IMR-90 (cell line): ENCODE measurements at regions not wholly inside any gene's neighbourhood (a gene's known extent, or its start where the extent isn't known, plus 50 kb on each side); places are given as distances from the start of the nearest gene placed in this dataset.
A peak's percentile ranks its signal among the peaks of the same experiment; 100 is the strongest.

Experiments used
- ATAC-seq: fragments of 200-7000 bp; cut with Tn5 transposase; 2 replicates; pipeline ENCODE4 v1.9.1; 2020; ENCODE audit warnings: low read depth, mild to moderate bottlenecking, moderate library complexity
- BruUV-seq: library from RNA; stranded (reverse); fragments of 400-500 nt; replicated peaks from 2 replicates; lab custom pipeline; 2021; lab: Mats Ljungman, UMichigan
- CTCF ChIA-PET: fragments of 300-600 bp; formaldehyde crosslinking; extraction: SDS; loops from one replicate; lab custom pipeline; 2021; ENCODE audit warnings: antibody characterized with exemption; lab: Yijun Ruan, JAX
- POLR2A ChIA-PET: fragments of 300-600 bp; sonication (Branson Sonifier 250); formaldehyde crosslinking; loops from one replicate; lab custom pipeline; 2022; ENCODE audit warnings: antibody characterized with exemption; ENCODE audit not compliant: unreplicated experiment; lab: Charles Lee
- DNase-seq: peaks from one replicate; pipeline ENCODE4 v3.0.0; 2013
- H2AFZ ChIP-seq: replicated peaks from 2 replicates; pipeline ENCODE3; 2013; ENCODE audit warnings: low read length, mild to moderate bottlenecking; ENCODE audit not compliant: poor library complexity
- H2AK5ac ChIP-seq: 2 replicates; pipeline ENCODE4 v1.6.1; 2013; ENCODE audit warnings: low read depth, low read length, inconsistent platforms
- H2AK9ac ChIP-seq: replicated peaks from 2 replicates; pipeline ENCODE3; 2013; ENCODE audit warnings: mild to moderate bottlenecking, low read depth, low read length, moderate library complexity; ENCODE audit not compliant: poor library complexity
- H2BK120ac ChIP-seq: 2 replicates; pipeline ENCODE4 v1.6.1; 2013; ENCODE audit warnings: low read depth, low read length, inconsistent platforms
- H2BK15ac ChIP-seq: 3 replicates; pipeline ENCODE4 v1.6.1; 2013; ENCODE audit warnings: low read depth, low read length, inconsistent platforms
- H2BK20ac ChIP-seq: 2 replicates; pipeline ENCODE4 v1.6.1; 2013; ENCODE audit warnings: low read depth, mild to moderate bottlenecking, inconsistent platforms, low read length, moderate library complexity
- H2BK5ac ChIP-seq: 2 replicates; pipeline ENCODE4 v1.6.1; 2013; ENCODE audit warnings: mild to moderate bottlenecking, low read depth, low read length, inconsistent platforms; ENCODE audit not compliant: poor library complexity, severe bottlenecking
- H3K14ac ChIP-seq: replicated peaks from 2 replicates; pipeline ENCODE4 v1.6.1; 2013; ENCODE audit warnings: low read depth, low read length, inconsistent platforms
- H3K18ac ChIP-seq: 2 replicates; pipeline ENCODE4 v1.6.1; 2013; ENCODE audit warnings: low read depth, low read length, control low read depth
- H3K23ac ChIP-seq: 2 replicates; pipeline ENCODE4 v1.6.1; 2013; ENCODE audit warnings: low read depth, low read length, inconsistent platforms
- H3K27ac ChIP-seq: 2 replicates; pipeline ENCODE4 v1.5.1; 2013; ENCODE audit warnings: mild to moderate bottlenecking, control low read depth, low read length; ENCODE audit not compliant: insufficient read depth
- H3K27me3 ChIP-seq: 2 replicates; pipeline ENCODE4 v1.6.1; 2013; ENCODE audit warnings: low read length; ENCODE audit not compliant: control insufficient read depth, insufficient read depth
- H3K36me3 ChIP-seq: 2 replicates; pipeline ENCODE4 v1.6.1; 2013; ENCODE audit warnings: low read length, mixed read lengths; ENCODE audit not compliant: control insufficient read depth, insufficient read depth
- H3K4ac ChIP-seq: 2 replicates; pipeline ENCODE4 v1.6.1; 2013; ENCODE audit warnings: low read depth, low read length, inconsistent platforms
- H3K4me1 ChIP-seq: 2 replicates; pipeline ENCODE4 v1.6.1; 2013; ENCODE audit warnings: low read length, mixed read lengths; ENCODE audit not compliant: control insufficient read depth, insufficient read depth
- H3K4me2 ChIP-seq: 2 replicates; pipeline ENCODE4 v1.6.1; 2013; ENCODE audit warnings: low read depth, mild to moderate bottlenecking, control low read depth, low read length, moderate library complexity
- H3K4me3 ChIP-seq: 2 replicates; pipeline ENCODE4 v1.5.1; 2013; ENCODE audit warnings: low read depth, mild to moderate bottlenecking, control low read depth, low read length, moderate library complexity; ENCODE audit not compliant: insufficient read depth
- H3K56ac ChIP-seq: 2 replicates; pipeline ENCODE4 v1.6.1; 2013; ENCODE audit warnings: low read length, inconsistent platforms; ENCODE audit not compliant: insufficient read depth; ENCODE audit errors: extremely low read depth
- H3K79me1 ChIP-seq, 2 experiments: 2 replicates each; pipeline ENCODE4 v1.6.1; 2013; ENCODE audit warnings: low read length in 2 of 2, inconsistent platforms in 1 of 2, low read depth in 1 of 2
- H3K9ac ChIP-seq: 2 replicates; pipeline ENCODE4 v1.6.1; 2013; ENCODE audit warnings: low read depth, low read length, control low read depth
- H3K9me1 ChIP-seq: 2 replicates; pipeline ENCODE4 v1.6.1; 2013; ENCODE audit warnings: low read length, inconsistent platforms; ENCODE audit not compliant: insufficient read depth
- H3K9me3 ChIP-seq: 2 replicates; pipeline ENCODE4 v1.6.1; 2013; ENCODE audit warnings: low read length; ENCODE audit not compliant: control insufficient read depth, insufficient read depth
- H4K20me1 ChIP-seq: 2 replicates; pipeline ENCODE4 v1.6.1; 2013; ENCODE audit warnings: low read length, inconsistent platforms; ENCODE audit not compliant: insufficient read depth
- H4K5ac ChIP-seq: 2 replicates; pipeline ENCODE4 v1.6.1; 2013; ENCODE audit warnings: mild to moderate bottlenecking, low read depth, low read length, control low read depth
- H4K8ac ChIP-seq, 2 experiments: 2 replicates each; pipeline ENCODE4 v1.6.1; 2013; ENCODE audit warnings: low read depth in 2 of 2, low read length in 2 of 2, control low read depth in 1 of 2, inconsistent platforms in 1 of 2
- H4K91ac ChIP-seq: 2 replicates; pipeline ENCODE4 v1.6.1; 2013; ENCODE audit warnings: low read depth, low read length, inconsistent platforms; ENCODE audit not compliant: insufficient read depth
- FOS ChIP-seq: fragments of 150-350 bp; IDR thresholded peaks from 2 replicates; pipeline ENCODE4 v1.6.1; 2016; ENCODE audit warnings: low read depth, low read length
- MAFK ChIP-seq: IDR thresholded peaks from 2 replicates; pipeline ENCODE4 v1.6.1; 2012; ENCODE audit warnings: low read depth, low read length, improper control_type of control experiment
- RCOR1 ChIP-seq: IDR thresholded peaks from 2 replicates; pipeline ENCODE4 v1.6.1; 2012; ENCODE audit warnings: mild to moderate bottlenecking, low read length, improper control_type of control experiment; ENCODE audit not compliant: insufficient replicate concordance
- SMC3 ChIP-seq: fragments of 150-350 bp; IDR thresholded peaks from 2 replicates; pipeline ENCODE4 v1.6.1; 2016; ENCODE audit warnings: low read depth, mild to moderate bottlenecking, antibody characterized with exemption, low read length, moderate library complexity
- USF2 ChIP-seq: fragments of 150-350 bp; IDR thresholded peaks from 2 replicates; pipeline ENCODE4 v1.6.1; 2017; ENCODE audit warnings: mild to moderate bottlenecking, antibody characterized with exemption, low read length, low read depth
- WGBS, 2 experiments: methylation state at CpG; one replicate each; pipeline versions ENCODE4 v1.1.5 to v1.1.7; 2013; ENCODE audit warnings: missing lambda C conversion rate in 2 of 2; ENCODE audit not compliant: insufficient read length in 1 of 2; ENCODE audit errors: extremely low coverage in 2 of 2; 5-methylcytosine and 5-hydroxymethylcytosine counted together
- dilution Hi-C: fragments of 300-500 bp; cut with HindIII; formaldehyde crosslinking; loops from one replicate; pipeline ENCODE4 v1.14.3; 2018; ENCODE audit warnings: low sequenced_read_pairs; ENCODE audit not compliant: unreplicated experiment
- in situ Hi-C: fragments of 300-500 bp; cut with MboI; formaldehyde crosslinking; loops from 3 replicates; pipeline ENCODE4 v1.14.3; 2019; ENCODE audit warnings: low sequenced_read_pairs, inconsistent platforms, mixed read lengths
- intact Hi-C: fragments of 100-400 bp; cut with micrococcal nuclease; formaldehyde crosslinking; loops from 2 replicates; pipeline ENCODE4 v1.10.0; 2022

- peak overlapping the region; percentile 19 for H2AFZ ChIP-seq
- intact Hi-C loops (no loop called here), dilution Hi-C loops (no loop called here), in situ Hi-C loops (no loop called here)
- peak overlapping the region; percentile 91 for H3K18ac ChIP-seq
- peak overlapping the region; percentile 89 for H2BK120ac ChIP-seq
- ChIA-PET CTCF (no interaction called here), POLR2A (no interaction called here)
- H3K9ac ChIP-seq: no peak overlapping the region
- peak overlapping the region; percentile 93; the same call in 1 of the 2 replicates for H2AK5ac ChIP-seq
- no peaks in the 10 kb centered on the region for H3K79me1 ChIP-seq
- peak overlapping the region; percentile 93; the same call in 2 of the 3 replicates for H2BK15ac ChIP-seq
- H3K4ac ChIP-seq: peak overlapping the region; percentile 86
- peaks cover 2% of the 10 kb centered on the region; the same call in 1 of the 2 replicates for H3K9me3 ChIP-seq
- H4K8ac ChIP-seq: peak overlapping the region; percentile 82 to 95
- peak overlapping the region; percentile 48 for H2BK5ac ChIP-seq
- H4K91ac ChIP-seq: peak overlapping the region; percentile 92
- TF ChIP-seq USF2: no peak
- TF ChIP-seq SMC3: no peak
- TF ChIP-seq MAFK: no peak
- no peak for TF ChIP-seq FOS
- TF ChIP-seq RCOR1: no peak
- peak overlapping the region; percentile 86 for H2BK20ac ChIP-seq
- no peaks in the 10 kb centered on the region for H3K36me3 ChIP-seq
- 100% methylated on average over 1 of the region's 2 CpGs; no CpG with 5 or more reads in 1 of the 2 experiments for WGBS, 2 experiments
- H3K27me3 ChIP-seq: no peaks in the 10 kb centered on the region
- H3K14ac ChIP-seq: peak overlapping the region; percentile 90
- BruUV-seq: no TSS peak
- H3K9me1 ChIP-seq: peaks cover 4% of the 10 kb centered on the region
- ATAC-seq (no peak), DNase-seq (no peak)
- no peak overlapping the region for H3K4me3 ChIP-seq
- H3K56ac ChIP-seq: no peak overlapping the region
- peak overlapping the region; percentile 34; the same call in 1 of the 2 replicates for H3K23ac ChIP-seq
- H4K20me1 ChIP-seq: no peaks in the 10 kb centered on the region
- no peak overlapping the region for H2AK9ac ChIP-seq
- peaks cover 11% of the 10 kb centered on the region for H3K4me1 ChIP-seq
- H3K4me2 ChIP-seq: no peak overlapping the region
- peak overlapping the region; percentile 30; the same call in 1 of the 2 replicates for H4K5ac ChIP-seq
- H3K27ac ChIP-seq: no peak overlapping the region
Measured at GRCh38 chr4:20192736-20193135, 59.0 kb upstream of the SLIT2 start.
